Transverse colon (tissue), 4 donors: ENCODE measurements at regions not wholly inside any gene's neighbourhood (a gene's known extent, or its start where the extent isn't known, plus 50 kb on each side); places are given as distances from the start of the nearest gene placed in this dataset.

ENCODE experiments used
- DNase-seq: peaks from one replicate; pipeline ENCODE4 v3.0.0-alpha.2; 2019
- H3K27ac ChIP-seq, 4 donors: fragments of 200-600 bp; sonication (generic); 2 replicates each; pipeline ENCODE4 v1.5.1; 2016 to 2018; ENCODE audit warnings: inconsistent platforms in 4 of 4
- H3K27me3 ChIP-seq: fragments of 200-600 bp; sonication (generic); 2 replicates; pipeline ENCODE4 v1.5.1; 2017; ENCODE audit warnings: inconsistent platforms
- H3K36me3 ChIP-seq, 4 donors: fragments of 200-600 bp; sonication (generic); 2 replicates each; pipeline ENCODE4 v1.5.1; 2017 to 2019; ENCODE audit warnings: inconsistent platforms in 4 of 4
- H3K4me1 ChIP-seq, 4 donors: fragments of 200-600 bp; sonication (generic); 2 replicates each; pipeline ENCODE4 v1.5.1; 2017 to 2020; ENCODE audit warnings: inconsistent platforms in 4 of 4
- H3K4me3 ChIP-seq, 4 donors: fragments of 200-600 bp; sonication (generic); 1 replicate in 1 of 4; 2 replicates in 3 of 4; pipeline versions ENCODE4 v1.5.1 to v1.6.1; 2017 to 2019; ENCODE audit warnings: inconsistent platforms in 4 of 4
- H3K9me3 ChIP-seq, 2 donors: fragments of 200-600 bp; sonication (generic); 2 replicates each; pipeline ENCODE4 v1.5.1; 2017 to 2019; ENCODE audit warnings: inconsistent platforms in 2 of 2
- CTCF ChIP-seq, 5 experiments: fragments of 200-600 bp in 3 of 5; fragments of 450-650 bp in 2 of 5; sonication (generic) in 3 of 5; IDR thresholded peaks; 1 replicate in 2 of 5; 2 replicates in 3 of 5; pipeline ENCODE4 v1.5.1; 2016 to 2017; ENCODE audit warnings: antibody characterized with exemption in 5 of 5, inconsistent platforms in 3 of 5, mild to moderate bottlenecking in 2 of 5, moderate library complexity in 1 of 5
- EP300 ChIP-seq: sonication (generic); formaldehyde crosslinking; IDR thresholded peaks from one replicate; pipeline ENCODE4 v1.6.1; 2017; ENCODE audit warnings: antibody characterized with exemption, low read depth
- POLR2A ChIP-seq: fragments of 450-650 bp; IDR thresholded peaks from one replicate; pipeline ENCODE4 v1.6.1; 2016; ENCODE audit warnings: antibody characterized with exemption, mild to moderate bottlenecking, moderate library complexity
- POLR2AphosphoS5 ChIP-seq, 3 donors: sonication (generic); formaldehyde crosslinking; IDR thresholded peaks; one replicate each; pipeline ENCODE4 v1.6.1; 2016; ENCODE audit warnings: antibody characterized with exemption in 3 of 3
- WGBS, 2 donors: methylation state at CpG; one replicate each; pipeline ENCODE4 v1.1.5; 2018; ENCODE audit warnings: low coverage in 1 of 2; 5-methylcytosine and 5-hydroxymethylcytosine counted together
- in situ Hi-C, 4 donors: fragments of 200-750 bp; cut with MboI; loops; one replicate each; pipeline versions ENCODE4 v1.15.0 to v1.15.1; 2017; ENCODE audit warnings: low sequenced_read_pairs in 3 of 4, low pct_ligation_motif_present in 1 of 4, low pct_unique_long_range_greater_than_20kb in 1 of 4
- intact Hi-C: fragments of 100-400 bp; cut with DNase I; formaldehyde crosslinking; loops from one replicate; pipeline ENCODE4 v1.15.1; 2023; ENCODE audit warnings: low total_unique reads

DNA sequence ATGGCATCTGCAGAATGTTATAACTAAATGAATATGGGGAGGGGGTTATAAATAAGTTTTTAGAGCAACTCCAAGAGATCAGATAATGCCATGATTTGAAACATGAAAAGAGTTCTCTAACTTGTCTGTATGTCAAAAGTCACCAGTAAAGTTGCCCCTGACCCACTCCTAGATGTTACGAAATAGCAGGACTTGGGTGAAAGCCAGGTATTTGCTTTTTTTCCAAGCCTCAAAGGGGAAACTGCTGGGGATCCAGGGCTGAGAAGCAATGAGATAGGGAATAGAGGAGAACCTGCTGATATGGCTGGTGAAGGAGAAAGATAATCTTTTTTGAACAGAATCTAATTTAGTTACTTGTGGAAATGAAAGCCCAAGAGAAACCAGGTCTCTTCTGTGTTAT, 191.5 kb upstream of the CDH20 start:
- no peaks in the 10 kb centered on the region for H3K27me3 ChIP-seq
- 27 to 37% methylated on average over 1 of the region's 1 CpG for WGBS, 2 donors
- H3K9me3 ChIP-seq, result no peaks in the 10 kb centered on the region
- no peak overlapping the region for H3K4me3 ChIP-seq
- in situ Hi-C loops (no loop called here), intact Hi-C loops (loop anchor here (10.0 kb wide), 1 partner anchor 57 kb away; no protein-coding TSS in a partner anchor)
- H3K36me3 ChIP-seq, result no peaks in the 10 kb centered on the region
- TF ChIP-seq POLR2A (no peak), EP300 (no peak), CTCF (IDR thresholded peaks at IDR 0.05) (no peak), POLR2AphosphoS5 (IDR thresholded peaks at IDR 0.05) (no peak)
- no peak for DNase-seq
- no peaks in the 10 kb centered on the region for H3K4me1 ChIP-seq
- H3K27ac ChIP-seq, result no peak overlapping the region

- no peaks in the 10 kb centered on the region for H3K9me3 ChIP-seq
- in situ Hi-C loops, result no loop called here
Observed at GRCh38 chr18:61148322-61148721, 184.9 kb upstream of the CDH20 start.

GRCh38 chr18:61149786-61150185, 183.4 kb upstream of the CDH20 start:
- WGBS, 2 donors, result 87 to 93% methylated on average over 2 to 5 of the region's 5 CpGs
- TF ChIP-seq EP300, result no peak
- no peak for TF ChIP-seq POLR2A

More at GRCh38 chr18:61148322-61148721, 184.9 kb upstream of the CDH20 start:
- H3K27me3 ChIP-seq, result no peaks in the 10 kb centered on the region
- TF ChIP-seq CTCF (IDR thresholded peaks at IDR 0.05) (no peak), EP300 (no peak), POLR2A (no peak), POLR2AphosphoS5 (IDR thresholded peaks at IDR 0.05) (no peak)
- no peaks in the 10 kb centered on the region for H3K4me1 ChIP-seq
- H3K27ac ChIP-seq, result no peak overlapping the region
- H3K4me3 ChIP-seq, result no peak overlapping the region
- no peaks in the 10 kb centered on the region for H3K36me3 ChIP-seq
- intact Hi-C loops, result loop anchor here (10.0 kb wide), 1 partner anchor 64 kb away; no protein-coding TSS in a partner anchor
- DNase-seq, result no peak

DNA sequence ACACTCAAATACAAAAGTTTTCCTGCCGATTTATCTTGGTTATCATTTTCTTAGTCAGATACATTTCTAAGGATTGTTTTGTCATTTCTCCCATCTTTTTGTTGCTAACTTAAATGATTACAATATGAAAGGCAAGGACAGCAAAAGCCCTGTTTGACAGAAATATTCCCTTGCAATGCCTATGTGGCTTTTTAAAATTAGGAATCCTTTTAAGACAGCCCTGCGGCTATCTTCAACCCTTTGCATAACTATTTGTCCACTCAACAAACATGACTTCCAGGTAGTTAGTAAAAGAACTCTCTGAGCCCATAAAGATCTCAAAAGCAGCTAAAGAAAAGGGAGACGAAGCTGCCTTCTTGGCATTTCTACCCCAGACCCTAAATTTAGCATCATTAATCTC, 179.7 kb upstream of the CDH20 start:
- Histone ChIP-seq H3K27ac (no peak overlapping the region), H3K4me1 (no peaks in the 10 kb centered on the region), H3K27me3 (no peaks in the 10 kb centered on the region), H3K4me3 (no peak overlapping the region), H3K36me3 (no peaks in the 10 kb centered on the region), H3K9me3 (no peaks in the 10 kb centered on the region)
- 63 to 78% methylated on average over 2 to 3 of the region's 3 CpGs for WGBS, 2 donors
- intact Hi-C loops, result no loop called here
- no peak for TF ChIP-seq POLR2AphosphoS5 (IDR thresholded peaks at IDR 0.05)
- TF ChIP-seq CTCF (IDR thresholded peaks at IDR 0.05), result no peak
- no peak for TF ChIP-seq POLR2A
- no peak for TF ChIP-seq EP300
- DNase-seq, result no peak
- in situ Hi-C loops, result no loop called here

More at GRCh38 chr18:61149786-61150185, 183.4 kb upstream of the CDH20 start:
- Histone ChIP-seq H3K27me3 (no peaks in the 10 kb centered on the region), H3K4me1 (no peaks in the 10 kb centered on the region), H3K27ac (no peak overlapping the region), H3K36me3 (no peaks in the 10 kb centered on the region), H3K4me3 (no peak overlapping the region), H3K9me3 (no peaks in the 10 kb centered on the region)
- intact Hi-C loops, result loop anchor here (10.0 kb wide), 1 partner anchor 65 kb away; no protein-coding TSS in a partner anchor
- in situ Hi-C loops, result no loop called here
- DNase-seq, result no peak

GRCh38 chr18:61154866-61155265, 178.4 kb upstream of the CDH20 start:
- Histone ChIP-seq H3K9me3 (no peaks in the 10 kb centered on the region), H3K4me3 (no peak overlapping the region), H3K4me1 (no peaks in the 10 kb centered on the region), H3K27ac (no peak overlapping the region), H3K27me3 (no peaks in the 10 kb centered on the region), H3K36me3 (no peaks in the 10 kb centered on the region)
- in situ Hi-C loops (no loop called here), intact Hi-C loops (no loop called here)
- no peak for DNase-seq
- 62 to 73% methylated on average over 3 of the region's 3 CpGs for WGBS, 2 donors
- TF ChIP-seq POLR2A (no peak), EP300 (no peak), CTCF (IDR thresholded peaks at IDR 0.05) (no peak), POLR2AphosphoS5 (IDR thresholded peaks at IDR 0.05) (no peak)
